Stimulated activated naive CD8-positive, alpha-beta T cell treated with anti-CD3 and anti-CD28 coated beads, Interleukin-15, amount 100 ng/mL, for 72 hours (primary cell): ENCODE measurements at regions not wholly inside any gene's neighbourhood (a gene's known extent, or its start where the extent isn't known, plus 50 kb on each side); places are given as distances from the start of the nearest gene placed in this dataset.
"Not testable (repeated sequence)": the region's sequence is repeated elsewhere in the genome, so short reads cannot be mapped to it uniquely, and the experiment has no call there.

ENCODE experiments used
- ATAC-seq: fragments of 150-1000 bp; cut with Tn5 transposase; 2 replicates; pipeline ENCODE4 v1.10.0; 2021; ENCODE audit warnings: mild to moderate bottlenecking, moderate library complexity
- DNase-seq, 2 donors: peaks; one replicate each; pipeline ENCODE4 v3.0.0; 2021 to 2022
- H3K27ac Mint-ChIP-seq, 2 donors: one replicate each; pipeline ENCODE4 v1.8.0; 2022; ENCODE audit warnings: mild to moderate bottlenecking in 2 of 2, mixed read lengths in 2 of 2, moderate library complexity in 2 of 2
- H3K27me3 Mint-ChIP-seq: one replicate; pipeline ENCODE4 v1.8.0; 2022; ENCODE audit warnings: mixed read lengths
- H3K4me1 Mint-ChIP-seq: one replicate; pipeline ENCODE4 v1.8.0; 2022; ENCODE audit warnings: mild to moderate bottlenecking, mixed read lengths
- H3K4me3 Mint-ChIP-seq, 2 donors: one replicate each; pipeline ENCODE4 v1.8.0; 2022; ENCODE audit warnings: mild to moderate bottlenecking in 2 of 2, mixed read lengths in 2 of 2, moderate library complexity in 1 of 2
- H3K9me3 Mint-ChIP-seq, 2 donors: one replicate each; pipeline ENCODE4 v1.8.0; 2022; ENCODE audit warnings: mixed read lengths in 2 of 2

DNA sequence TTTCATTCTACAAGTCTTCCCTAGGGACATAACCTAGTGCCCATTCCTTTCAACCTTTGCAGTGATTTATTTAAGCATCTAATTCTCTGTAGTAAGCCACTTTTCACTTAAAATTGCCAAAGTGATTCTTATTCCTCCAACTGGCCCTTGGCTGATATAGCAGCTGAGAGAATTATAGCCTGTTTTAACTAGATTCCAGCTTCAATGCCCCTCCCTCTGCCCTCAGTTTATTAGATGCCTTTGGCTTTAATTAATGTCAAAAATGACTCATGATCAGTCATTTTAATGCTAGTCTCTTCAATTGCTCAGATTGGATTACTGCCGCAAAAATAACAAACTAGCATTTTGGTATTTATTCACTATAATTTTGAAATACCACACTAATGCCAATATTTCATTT lies 145.4 kb upstream of the KCTD3 start:
- Mint-ChIP-seq H3K9me3 (no peaks in the 10 kb centered on the region), H3K27me3 (no peaks in the 10 kb centered on the region), H3K4me3 (no peak overlapping the region), H3K27ac (no peak overlapping the region), H3K4me1 (no peaks in the 10 kb centered on the region)
- ATAC-seq (no peak), DNase-seq (no peak)

DNA sequence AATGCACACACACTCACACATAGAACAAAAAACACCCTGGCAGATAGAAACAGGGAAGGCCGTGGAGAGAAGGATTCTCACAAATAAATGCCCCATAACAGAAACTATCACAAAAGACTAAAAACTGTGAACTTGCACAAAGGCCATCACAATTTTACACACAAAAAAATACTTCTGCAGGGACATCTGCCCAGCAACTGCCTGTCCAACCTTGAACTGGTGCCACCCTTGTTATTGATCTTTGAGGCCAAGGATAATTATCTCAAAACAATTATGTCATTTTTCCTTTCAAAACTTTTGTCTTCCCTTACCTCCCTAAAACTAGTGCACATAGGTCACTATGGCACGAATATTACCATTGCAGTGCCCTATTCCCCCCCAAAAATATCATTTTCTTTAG lies 143.8 kb upstream of the KCTD3 start:
- Mint-ChIP-seq H3K4me1 (no peaks in the 10 kb centered on the region), H3K27me3 (no peaks in the 10 kb centered on the region), H3K9me3 (peaks cover 5 to 11% of the 10 kb centered on the region in 2 donors), H3K27ac (no peak overlapping the region), H3K4me3 (no peak overlapping the region)
- ATAC-seq (no peak), DNase-seq (no peak)

DNA sequence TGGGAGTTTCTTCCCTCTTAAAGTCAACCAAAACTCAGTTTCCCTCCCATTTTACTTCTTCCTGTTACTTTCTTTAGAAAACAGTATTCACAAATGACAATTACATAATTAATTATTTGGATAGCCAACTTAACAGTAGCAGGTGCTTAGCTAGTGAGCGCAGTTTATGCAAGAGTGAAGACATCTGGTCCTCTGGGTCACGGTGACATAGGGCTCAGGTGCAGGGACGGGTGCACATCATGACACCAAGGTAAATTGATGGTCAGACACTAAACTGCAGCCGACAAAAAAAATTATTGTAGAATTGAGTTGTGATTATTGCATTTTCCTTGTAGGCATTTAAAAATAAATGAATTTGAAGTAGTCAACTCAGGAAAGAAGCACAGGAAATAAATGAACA lies 142.0 kb upstream of the KCTD3 start:
- Mint-ChIP-seq H3K4me3 (no peak overlapping the region), H3K4me1 (no peaks in the 10 kb centered on the region), H3K27me3 (no peaks in the 10 kb centered on the region), H3K27ac (no peak overlapping the region), H3K9me3 (peaks cover 8 to 20% of the 10 kb centered on the region in 2 donors)
- no peak for ATAC-seq
- no peak for DNase-seq

DNA sequence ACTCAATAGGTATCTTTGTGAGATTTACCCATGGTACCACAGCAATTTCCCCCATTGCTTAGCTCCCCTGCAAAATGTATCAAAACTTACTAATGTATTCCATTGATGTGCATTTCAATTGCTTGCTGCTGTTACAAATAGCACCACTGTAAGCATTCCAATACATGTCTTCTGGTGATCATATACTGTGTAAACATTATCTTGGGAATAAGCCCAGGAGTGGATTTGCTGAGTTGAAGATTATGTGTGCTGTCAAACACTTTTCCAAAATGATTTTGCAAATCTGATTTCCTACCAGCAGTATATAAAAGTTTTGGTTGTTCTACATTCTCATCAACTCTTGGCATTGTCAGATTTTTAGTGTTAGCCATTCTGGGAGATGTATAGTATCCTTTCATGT lies 141.0 kb upstream of the KCTD3 start:
- DNase-seq (no peak), ATAC-seq (no peak)
- peaks cover 16 to 23% of the 10 kb centered on the region in 2 donors for H3K9me3 Mint-ChIP-seq
- no peak overlapping the region for H3K27ac Mint-ChIP-seq
- H3K27me3 Mint-ChIP-seq, result no peaks in the 10 kb centered on the region
- H3K4me3 Mint-ChIP-seq, result no peak overlapping the region
- no peaks in the 10 kb centered on the region for H3K4me1 Mint-ChIP-seq

DNA sequence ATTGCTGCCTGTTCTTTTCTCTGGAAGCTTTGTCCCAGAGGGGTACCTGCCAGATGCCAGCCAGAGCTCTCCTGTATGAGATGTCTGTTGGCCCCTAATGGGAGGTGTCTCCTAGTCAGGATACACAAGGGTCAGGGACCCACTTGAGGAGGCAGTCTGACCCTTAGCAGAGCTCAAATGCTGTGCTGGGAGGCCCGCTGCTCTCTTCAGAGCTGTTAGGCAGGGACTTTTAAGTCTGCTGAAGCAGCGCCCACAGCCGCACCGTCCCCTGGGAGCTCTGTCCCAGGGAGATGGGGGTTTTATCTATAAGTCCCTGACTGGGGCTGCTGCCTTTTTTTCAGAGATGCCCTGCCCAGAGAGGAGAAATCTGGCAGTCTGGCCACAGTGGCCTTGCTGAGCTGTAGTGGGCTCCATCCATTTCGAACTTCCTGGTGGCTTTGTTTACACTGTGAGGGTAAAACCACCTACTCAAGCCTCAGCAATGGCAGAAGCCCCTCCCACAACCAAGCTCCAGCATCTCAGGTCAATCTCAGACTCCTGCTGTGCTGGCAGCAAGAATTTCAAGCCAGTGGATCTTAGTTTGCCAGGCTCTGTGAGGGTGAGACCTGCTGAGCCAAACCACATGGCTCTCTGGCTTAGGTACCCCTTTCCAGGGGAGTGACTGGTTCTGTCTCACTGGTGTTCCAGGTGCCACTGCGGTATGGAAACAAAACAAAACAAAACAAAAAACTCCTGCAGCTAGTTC lies 134.4 kb upstream of the KCTD3 start:
- H3K4me1 Mint-ChIP-seq, H3K27ac Mint-ChIP-seq, H3K27me3 Mint-ChIP-seq, H3K4me3 Mint-ChIP-seq, ATAC-seq, DNase-seq: not testable (repeated sequence)
- H3K9me3 Mint-ChIP-seq, result peaks cover 16 to 23% of the 10 kb centered on the region in 2 donors

DNA sequence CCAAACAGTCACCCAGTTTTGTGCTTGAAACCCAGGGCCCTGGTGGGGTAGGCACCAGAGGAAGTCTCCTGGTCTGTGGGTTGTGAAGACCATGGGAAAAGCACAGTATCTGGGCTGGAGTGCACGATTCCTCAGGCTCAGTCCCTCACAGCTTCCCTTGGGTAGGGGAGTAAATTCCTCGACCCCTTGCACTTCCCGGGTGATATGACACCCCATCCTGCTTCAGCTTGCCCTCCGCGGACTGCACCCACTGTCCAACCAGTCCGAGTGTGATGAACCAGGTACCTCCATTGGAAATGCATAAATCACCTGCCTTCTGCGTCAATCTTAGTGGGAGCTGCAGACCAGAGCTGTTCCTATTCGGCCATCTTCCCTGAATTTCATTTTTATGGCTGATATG lies 133.9 kb upstream of the KCTD3 start:
- no peak overlapping the region for H3K27ac Mint-ChIP-seq
- H3K27me3 Mint-ChIP-seq, result no peaks in the 10 kb centered on the region
- H3K4me1 Mint-ChIP-seq, result no peaks in the 10 kb centered on the region
- peaks cover 16 to 17% of the 10 kb centered on the region in 2 donors for H3K9me3 Mint-ChIP-seq
- H3K4me3 Mint-ChIP-seq, result no peak overlapping the region
- DNase-seq, result no peak
- ATAC-seq, result no peak

DNA sequence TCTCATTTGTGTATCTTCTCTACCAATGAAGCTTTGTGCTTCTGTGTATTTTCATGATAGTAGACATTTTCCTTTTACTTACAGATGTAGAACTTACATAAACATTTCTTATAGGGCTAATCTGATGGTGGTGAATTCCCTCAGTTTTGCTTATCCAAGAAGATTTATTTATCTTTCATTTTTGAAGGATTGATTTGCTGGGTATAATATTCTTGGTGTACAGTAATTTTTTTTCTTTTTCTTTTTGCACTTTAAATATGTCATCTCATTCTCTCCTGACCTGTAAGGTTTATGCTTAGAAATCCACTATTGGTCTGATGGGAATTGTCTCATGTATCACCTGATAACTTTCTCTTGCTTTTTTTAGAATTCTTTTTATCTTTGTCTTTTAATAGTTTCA lies 127.6 kb upstream of the KCTD3 start:
- Mint-ChIP-seq H3K9me3 (peaks cover 34 to 36% of the 10 kb centered on the region in 2 donors), H3K27ac (no peak overlapping the region)
- ATAC-seq, result no peak

DNA sequence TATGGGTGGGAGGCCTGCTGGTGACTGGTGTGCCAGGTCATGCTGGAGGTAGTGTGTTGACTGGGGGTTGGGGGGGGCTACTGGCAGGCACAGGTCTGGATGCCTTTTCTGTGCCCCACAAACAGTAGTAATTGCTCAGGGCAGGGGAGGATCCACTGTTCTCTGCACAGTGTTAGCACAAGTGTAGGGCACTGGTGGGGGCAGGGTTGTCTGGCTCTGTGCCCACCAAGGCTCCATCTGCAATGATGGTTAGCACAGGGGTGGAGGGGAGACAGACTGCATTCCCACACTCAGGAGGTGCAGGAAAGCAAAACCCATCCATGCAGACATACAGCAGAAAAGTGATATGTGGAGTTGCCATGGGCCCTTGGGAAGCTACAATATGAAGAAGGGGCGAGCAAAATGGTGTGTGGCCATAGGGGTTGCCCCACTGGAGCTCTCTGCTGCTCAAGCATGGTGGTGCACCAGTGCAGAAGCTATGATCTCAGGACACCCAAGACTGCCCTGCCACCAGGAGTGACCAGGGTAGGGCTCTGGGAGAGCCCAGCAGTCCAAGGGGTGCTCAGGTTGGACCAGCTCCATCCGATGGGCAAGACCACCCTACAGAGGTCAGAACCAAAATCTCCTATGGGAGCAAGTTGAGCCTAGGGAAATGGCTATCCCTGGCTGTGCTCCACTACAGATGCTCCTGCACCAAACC lies 122.2 kb upstream of the KCTD3 start:
- Mint-ChIP-seq H3K4me1 (no peaks in the 10 kb centered on the region), H3K9me3 (peaks cover 17 to 28% of the 10 kb centered on the region in 2 donors), H3K27ac (no peak overlapping the region), H3K4me3 (no peak overlapping the region), H3K27me3 (no peaks in the 10 kb centered on the region)
- ATAC-seq (no peak), DNase-seq (no peak)

More for the DNA sequence above, 127.6 kb upstream of the KCTD3 start:
- Mint-ChIP-seq H3K4me1 (no peaks in the 10 kb centered on the region), H3K4me3 (no peak overlapping the region), H3K27me3 (no peaks in the 10 kb centered on the region)
- DNase-seq, result no peak

DNA sequence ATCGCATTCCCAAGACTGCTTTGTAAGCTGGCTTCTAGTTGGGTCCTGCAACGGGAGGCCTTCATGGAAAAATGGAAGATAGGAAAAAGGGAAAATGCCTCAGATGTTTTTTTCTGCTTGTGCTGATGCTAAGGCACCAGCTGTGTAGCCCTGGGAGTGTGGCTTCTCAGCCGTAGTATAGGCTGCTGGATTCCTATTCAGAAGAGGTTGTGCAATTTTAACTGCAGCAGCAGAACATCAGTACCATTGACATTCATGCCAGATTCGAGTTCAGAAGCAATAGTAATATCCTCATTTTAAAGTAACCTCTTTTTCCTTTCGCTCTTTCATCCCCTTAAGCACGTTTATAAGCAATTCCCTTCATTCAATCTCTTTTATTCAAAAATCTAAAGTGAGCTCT lies 119.1 kb upstream of the KCTD3 start:
- H3K4me3 Mint-ChIP-seq, ATAC-seq, H3K27me3 Mint-ChIP-seq, H3K27ac Mint-ChIP-seq, DNase-seq, H3K4me1 Mint-ChIP-seq: not testable (repeated sequence)
- peaks cover 0 to 13% of the 10 kb centered on the region in 2 donors for H3K9me3 Mint-ChIP-seq

DNA sequence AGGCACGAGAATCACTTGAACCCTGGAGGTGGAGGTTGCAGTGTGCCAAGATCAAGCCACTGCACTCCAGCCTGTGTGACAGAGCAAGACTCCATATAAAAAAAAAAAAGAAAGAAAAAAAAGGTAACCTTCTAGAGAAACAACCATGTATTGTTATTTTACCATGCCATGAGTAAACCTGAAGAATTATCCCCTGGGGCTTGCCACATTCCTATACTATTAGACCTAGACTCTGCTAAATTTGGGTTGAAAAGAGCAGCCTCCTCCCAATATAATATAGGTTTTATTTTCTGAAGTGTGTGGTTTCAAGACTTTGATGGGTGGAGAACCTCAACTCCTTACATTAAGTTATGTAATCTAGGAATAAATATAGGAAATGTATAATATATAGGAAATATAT lies 118.0 kb upstream of the KCTD3 start:
- not testable (repeated sequence) for H3K27me3 Mint-ChIP-seq, H3K4me3 Mint-ChIP-seq, H3K9me3 Mint-ChIP-seq, DNase-seq, ATAC-seq, H3K27ac Mint-ChIP-seq, H3K4me1 Mint-ChIP-seq

DNA sequence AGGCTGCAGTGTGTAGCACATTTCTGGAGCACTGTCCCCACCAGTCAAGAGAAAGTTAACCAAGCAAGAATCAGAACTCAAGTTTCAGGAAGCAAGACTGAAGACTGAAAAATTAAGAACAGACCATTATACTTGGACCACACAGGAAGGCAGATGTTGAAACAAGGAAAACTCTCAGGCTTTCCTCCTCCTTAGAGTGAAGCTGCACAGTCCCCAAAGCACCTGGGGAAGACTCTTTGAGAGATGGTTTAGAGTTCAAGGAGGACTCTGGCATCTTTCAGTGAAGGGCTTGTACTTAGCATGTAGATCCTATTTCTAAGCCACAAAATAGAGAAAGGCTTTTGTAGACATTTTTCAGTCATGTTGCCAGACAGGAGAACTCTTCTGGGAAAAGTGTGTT lies 113.7 kb upstream of the KCTD3 start:
- Mint-ChIP-seq H3K9me3 (no peaks in the 10 kb centered on the region), H3K27me3 (no peaks in the 10 kb centered on the region), H3K4me1 (no peaks in the 10 kb centered on the region), H3K27ac (peak overlapping the region in 1 of 2 donors; percentile 70), H3K4me3 (no peak overlapping the region)
- ATAC-seq (no peak), DNase-seq (no peak)

DNA sequence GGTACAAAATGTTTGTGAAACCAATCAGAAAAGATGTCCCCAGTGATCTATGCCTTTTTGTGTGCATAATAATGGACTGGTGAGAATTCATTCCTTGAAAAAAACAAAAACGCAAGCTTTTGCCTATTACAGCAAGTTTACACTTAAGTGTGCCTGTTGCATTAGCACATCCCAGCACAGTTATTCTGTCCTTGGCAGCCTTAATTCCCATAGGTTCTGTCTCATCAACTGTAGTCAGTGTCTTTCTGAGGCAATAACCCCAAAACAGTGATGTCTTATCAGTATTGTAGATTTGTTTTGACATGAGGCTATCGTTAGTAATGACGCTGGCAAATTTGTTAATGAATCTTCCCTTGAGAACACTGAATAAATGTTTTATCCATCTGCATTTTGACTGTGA lies 109.9 kb upstream of the KCTD3 start:
- Mint-ChIP-seq H3K27ac (no peak overlapping the region), H3K9me3 (no peaks in the 10 kb centered on the region)

DNA sequence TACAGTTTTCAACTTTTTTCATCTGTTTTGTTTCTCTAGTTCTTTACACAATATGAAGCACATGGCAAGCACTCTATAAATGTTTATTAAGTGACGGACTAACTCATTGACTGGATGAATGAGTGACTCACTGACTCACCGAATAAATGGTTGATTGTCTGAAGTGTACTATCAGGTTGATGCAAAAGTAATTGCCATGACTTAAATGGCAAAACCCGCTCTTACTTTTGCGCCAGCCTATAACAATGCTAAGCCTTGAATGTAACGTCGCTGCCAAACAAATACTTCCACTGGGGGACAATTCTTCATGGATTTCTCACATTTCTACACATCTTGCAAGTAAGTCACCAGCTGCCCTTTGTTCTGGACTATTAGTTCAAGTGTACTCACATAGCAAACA lies 109.0 kb upstream of the KCTD3 start:
- Mint-ChIP-seq H3K27ac (no peak overlapping the region), H3K9me3 (no peaks in the 10 kb centered on the region), H3K4me3 (no peak overlapping the region), H3K4me1 (no peaks in the 10 kb centered on the region), H3K27me3 (no peaks in the 10 kb centered on the region)
- ATAC-seq (no peak), DNase-seq (no peak)

More for the DNA sequence above, 109.9 kb upstream of the KCTD3 start:
- H3K27me3 Mint-ChIP-seq, result no peaks in the 10 kb centered on the region
- DNase-seq, result no peak
- no peak for ATAC-seq
- H3K4me3 Mint-ChIP-seq, result no peak overlapping the region
- no peaks in the 10 kb centered on the region for H3K4me1 Mint-ChIP-seq

DNA sequence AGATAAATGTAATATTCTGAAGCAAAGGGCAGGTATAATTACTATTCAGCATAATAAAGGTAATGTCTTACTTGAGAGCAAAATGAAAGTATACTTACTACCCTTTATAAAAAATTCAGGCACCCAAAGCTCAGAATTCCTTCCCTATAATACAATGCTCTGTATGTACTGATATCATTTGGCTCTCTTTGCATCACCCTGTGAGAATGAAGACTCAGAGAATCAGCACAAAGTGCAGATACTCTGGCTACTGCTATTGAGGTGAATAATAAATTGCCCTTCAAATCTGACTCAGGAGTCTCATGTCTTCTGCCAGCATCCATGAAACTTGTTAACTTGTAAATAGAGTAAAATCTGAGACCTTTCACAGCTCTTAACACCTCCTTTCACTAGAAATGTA lies 108.5 kb upstream of the KCTD3 start:
- Mint-ChIP-seq H3K4me1 (no peaks in the 10 kb centered on the region), H3K27me3 (no peaks in the 10 kb centered on the region), H3K4me3 (no peak overlapping the region), H3K9me3 (no peaks in the 10 kb centered on the region), H3K27ac (no peak overlapping the region)
- ATAC-seq, result no peak
- DNase-seq, result no peak

DNA sequence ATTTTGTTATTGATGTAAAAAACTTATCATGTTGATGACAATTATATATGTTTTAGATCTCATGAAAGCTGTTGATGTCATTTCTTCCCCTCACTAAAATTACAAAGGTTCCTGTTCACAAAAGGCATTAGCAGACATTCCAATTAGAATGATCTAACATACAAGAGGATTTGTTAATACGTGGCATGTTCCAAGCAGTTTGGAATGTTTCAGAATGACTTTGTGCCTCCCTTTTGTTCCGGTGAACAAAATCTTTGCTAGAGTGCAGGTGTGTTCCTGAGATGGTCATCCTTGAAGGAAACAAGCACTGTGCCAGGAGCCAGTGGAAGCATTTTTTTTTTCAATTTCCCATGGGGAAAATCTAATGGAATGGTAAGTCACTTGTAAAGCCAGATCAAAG lies 108.0 kb upstream of the KCTD3 start:
- Mint-ChIP-seq H3K27ac (no peak overlapping the region), H3K4me1 (no peaks in the 10 kb centered on the region), H3K4me3 (no peak overlapping the region), H3K9me3 (no peaks in the 10 kb centered on the region), H3K27me3 (no peaks in the 10 kb centered on the region)
- ATAC-seq, result no peak
- no peak for DNase-seq

DNA sequence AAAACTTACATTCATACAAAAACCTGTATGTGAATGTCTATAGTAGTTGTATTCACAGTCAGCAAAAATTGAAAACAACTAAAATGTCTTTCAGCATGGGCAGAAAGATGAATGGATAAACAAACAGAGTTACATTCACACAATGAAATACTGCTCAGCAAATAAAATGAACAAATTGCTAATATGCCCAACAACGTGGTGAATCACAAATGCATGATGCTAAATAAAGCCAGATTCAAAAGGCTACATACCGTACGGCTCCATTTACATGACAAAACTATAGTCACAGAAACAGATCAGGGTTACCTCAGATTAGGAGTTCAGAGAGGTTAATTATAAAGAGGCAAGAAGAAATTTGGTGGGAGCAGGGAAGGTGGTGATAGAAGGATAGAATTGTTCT lies 100.7 kb upstream of the KCTD3 start:
- Mint-ChIP-seq H3K4me1 (no peaks in the 10 kb centered on the region), H3K27ac (no peak overlapping the region), H3K27me3 (no peaks in the 10 kb centered on the region)

More for the DNA sequence above, 100.7 kb upstream of the KCTD3 start:
- no peaks in the 10 kb centered on the region for H3K9me3 Mint-ChIP-seq
- no peak for DNase-seq
- ATAC-seq, result no peak
- H3K4me3 Mint-ChIP-seq, result no peak overlapping the region
